ENCODE measurements at regions not wholly inside any gene's neighbourhood (a gene's known extent, or its start where the extent isn't known, plus 50 kb on each side); places are given as distances from the start of the nearest gene placed in this dataset.

DNA sequence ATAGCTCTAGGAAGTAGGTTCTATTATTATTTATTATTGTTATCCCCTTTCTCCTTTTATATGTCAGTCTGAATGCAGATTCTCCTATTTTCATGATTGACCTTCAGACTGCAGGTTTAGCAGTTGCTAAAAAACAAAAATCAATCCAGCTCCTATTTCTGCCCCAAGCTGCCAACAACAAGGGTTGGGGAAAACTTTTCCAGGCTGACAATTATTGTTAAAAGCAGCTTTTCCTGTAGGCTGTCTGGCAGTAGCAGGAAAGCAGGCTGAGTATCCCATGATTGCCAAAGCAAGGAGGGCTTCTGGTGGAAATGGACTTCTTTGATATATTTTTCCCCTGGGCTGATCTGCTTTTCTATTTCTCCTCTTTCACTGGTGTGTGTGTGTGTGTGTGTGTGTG, 78.0 kb upstream of the CTLA4 start:
- FAIRE-seq (no peak), DNase-seq (ENCODE audit: insufficient read length) (no peak)
- TF ChIP-seq POLR2AphosphoS5 (IDR thresholded peaks at IDR 0.05; ENCODE audit: low read depth, low read length) (no peak), POLR2A (IDR thresholded peaks at IDR 0.05; ENCODE audit: low read depth, low read length) (no peak), TAF1 (IDR thresholded peaks at IDR 0.05; ENCODE audit: borderline replicate concordance, low read depth, low read length) (no peak)

DNA sequence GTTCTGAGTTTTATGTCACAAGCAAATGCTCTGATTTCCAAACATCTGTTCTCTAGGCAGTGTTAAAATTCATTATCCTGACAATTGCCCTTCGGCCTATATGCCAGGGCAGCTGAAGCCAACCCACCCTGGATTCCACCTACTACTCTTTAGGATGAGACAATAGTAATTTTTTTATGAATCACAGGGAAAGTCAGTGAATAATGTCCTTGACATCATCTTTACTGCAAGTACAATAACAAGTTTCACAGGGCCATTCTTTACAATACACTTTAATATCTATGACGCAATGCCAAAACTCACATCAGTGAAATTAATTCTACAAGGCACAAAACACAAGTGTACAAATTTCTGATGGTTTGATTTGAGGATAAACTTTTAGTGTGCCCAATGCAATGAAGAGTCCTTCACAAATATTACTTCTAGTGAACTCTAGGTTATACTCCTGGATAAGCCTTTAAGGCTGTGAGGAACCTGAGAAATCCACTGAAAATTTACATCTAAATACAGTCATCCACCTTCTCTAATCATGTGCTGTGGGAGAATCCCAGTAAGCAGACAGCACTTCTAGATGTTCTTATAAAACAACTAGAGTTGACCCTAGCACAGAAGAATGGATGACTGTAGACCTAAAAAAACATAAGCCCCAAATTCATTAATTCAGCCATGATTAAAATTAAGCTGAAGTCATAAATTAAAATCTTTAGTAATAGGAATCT, 77.3 kb upstream of the CTLA4 start:
- DNase-seq (ENCODE audit: insufficient read length), result no peak
- TF ChIP-seq POLR2AphosphoS5 (IDR thresholded peaks at IDR 0.05; ENCODE audit: low read depth, low read length) (no peak), TAF1 (IDR thresholded peaks at IDR 0.05; ENCODE audit: borderline replicate concordance, low read depth, low read length) (no peak), POLR2A (IDR thresholded peaks at IDR 0.05; ENCODE audit: low read depth, low read length) (no peak)
- FAIRE-seq, result no peak

DNA sequence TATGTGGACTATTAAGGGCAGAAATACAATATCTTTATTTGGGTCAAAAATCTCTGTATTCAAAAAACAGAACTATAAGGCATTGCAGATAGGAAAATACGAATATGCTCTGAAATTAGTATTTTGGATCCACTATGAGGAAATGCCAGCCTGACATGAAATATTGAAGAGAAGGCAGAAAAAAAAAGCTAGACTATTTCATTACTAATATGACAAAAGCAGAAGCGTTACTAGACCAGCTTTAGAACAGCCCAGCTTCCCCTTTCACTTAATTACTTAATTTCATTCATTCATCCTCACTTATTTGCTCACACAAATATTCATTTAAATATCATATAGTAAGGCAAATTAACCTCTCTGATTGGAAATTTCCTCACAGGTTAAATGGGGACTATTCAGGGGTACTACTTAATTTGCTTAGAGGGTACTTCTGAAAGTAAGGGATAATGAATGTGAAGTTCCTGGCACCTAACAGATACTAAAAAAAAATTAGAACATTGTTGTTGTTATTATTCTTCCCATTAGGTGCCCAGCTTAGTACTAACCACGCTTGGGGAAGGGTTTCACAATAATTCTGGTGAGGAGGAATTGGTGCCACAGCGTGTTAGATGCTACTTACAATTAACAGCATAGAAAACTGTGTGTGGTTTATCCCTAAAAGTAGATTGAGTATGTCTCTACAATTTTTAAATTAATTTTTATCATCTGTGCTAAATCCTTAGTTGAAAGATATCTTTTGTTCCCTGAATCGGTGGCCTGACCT, 71.1 kb upstream of the CTLA4 start:
- no peak for FAIRE-seq
- no peak for TF ChIP-seq POLR2A (IDR thresholded peaks at IDR 0.05; ENCODE audit: low read depth, low read length)
- no peak for TF ChIP-seq TAF1 (IDR thresholded peaks at IDR 0.05; ENCODE audit: borderline replicate concordance, low read depth, low read length)
- TF ChIP-seq POLR2AphosphoS5 (IDR thresholded peaks at IDR 0.05; ENCODE audit: low read depth, low read length), result no peak

DNA sequence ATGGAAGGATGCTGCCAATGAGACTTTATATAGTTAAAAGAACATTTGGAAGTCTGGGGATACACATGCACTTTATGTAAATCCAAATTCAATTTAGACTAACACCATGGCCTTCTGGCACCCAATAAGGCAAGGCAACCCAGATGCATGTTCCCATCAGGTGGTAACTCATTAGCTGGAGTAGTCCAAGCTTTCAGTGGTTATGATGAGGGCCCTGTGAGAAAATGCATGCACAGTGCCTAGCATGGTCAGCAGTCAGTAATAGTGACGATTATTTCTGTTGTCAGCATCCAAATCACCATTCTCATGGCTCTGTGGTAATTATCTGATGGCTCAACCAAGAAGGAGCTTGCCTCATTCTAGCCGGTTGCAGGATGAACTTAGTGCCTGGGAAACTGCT, 70.3 kb upstream of the CTLA4 start:
- TF ChIP-seq POLR2AphosphoS5 (IDR thresholded peaks at IDR 0.05; ENCODE audit: low read depth, low read length) (no peak), POLR2A (IDR thresholded peaks at IDR 0.05; ENCODE audit: low read depth, low read length) (no peak), TAF1 (IDR thresholded peaks at IDR 0.05; ENCODE audit: borderline replicate concordance, low read depth, low read length) (no peak)
- no peak for DNase-seq (ENCODE audit: insufficient read length)
- FAIRE-seq, result peak; percentile 21

More for the DNA sequence above, 71.1 kb upstream of the CTLA4 start:
- DNase-seq (ENCODE audit: insufficient read length), result no peak

DNA sequence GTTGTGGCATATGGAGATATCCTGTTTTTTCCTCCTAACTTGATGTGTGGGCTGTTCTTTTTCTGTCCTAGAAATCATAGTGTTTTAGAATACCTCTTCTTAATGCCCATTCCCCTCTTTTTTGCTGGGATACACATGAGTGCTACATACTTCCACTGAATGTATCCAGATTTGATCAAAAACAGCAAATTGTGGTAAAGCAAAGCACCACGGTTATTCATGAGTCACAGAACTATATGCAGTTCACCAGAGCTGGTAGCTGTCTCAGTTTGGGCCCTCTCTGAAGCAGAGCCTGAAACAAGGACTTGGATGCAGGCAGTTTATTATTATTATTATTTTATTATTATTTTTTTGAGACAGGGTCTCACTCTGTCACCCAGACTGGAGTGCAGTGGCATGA, 69.9 kb upstream of the CTLA4 start:
- DNase-seq (ENCODE audit: insufficient read length) (no peak), FAIRE-seq (no peak)
- TF ChIP-seq POLR2A (IDR thresholded peaks at IDR 0.05; ENCODE audit: low read depth, low read length), result no peak
- TF ChIP-seq TAF1 (IDR thresholded peaks at IDR 0.05; ENCODE audit: borderline replicate concordance, low read depth, low read length), result no peak
- no peak for TF ChIP-seq POLR2AphosphoS5 (IDR thresholded peaks at IDR 0.05; ENCODE audit: low read depth, low read length)

DNA sequence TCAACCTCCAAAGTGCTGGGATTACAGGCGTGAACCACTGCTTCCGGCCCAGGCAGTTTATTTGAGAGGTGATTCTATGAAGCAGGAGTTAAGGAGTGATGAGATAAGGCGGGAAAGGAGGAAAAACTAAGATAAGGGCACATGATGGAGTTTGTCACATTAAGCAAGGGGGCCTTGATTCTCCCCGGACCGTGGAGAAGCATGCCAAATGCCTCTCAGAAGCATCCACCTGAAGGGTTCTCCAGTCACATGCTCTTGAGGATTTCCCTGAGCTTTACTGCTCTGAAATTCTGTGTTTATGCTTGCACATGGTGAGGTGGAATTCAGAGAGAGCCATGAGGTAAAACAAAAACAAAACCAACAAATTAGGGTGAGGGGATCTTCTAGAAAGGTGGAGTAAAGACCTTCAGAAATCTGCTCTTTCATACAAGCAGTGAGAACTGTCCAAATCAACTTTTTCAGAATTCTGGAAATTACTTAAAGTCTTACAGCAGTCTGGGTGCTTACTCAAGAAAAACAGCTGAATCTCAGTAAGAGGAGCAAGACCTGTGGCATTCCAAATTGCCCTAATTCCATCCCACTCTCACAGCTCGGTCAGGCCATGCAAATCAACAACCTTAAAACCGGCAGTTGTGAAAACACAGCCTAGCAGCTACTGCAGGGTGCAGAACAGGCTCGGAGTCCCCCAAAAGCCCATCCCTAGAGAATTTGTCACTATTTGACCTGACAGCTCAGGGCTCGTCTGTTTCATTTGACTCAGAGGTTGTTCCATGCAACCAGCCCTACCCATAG, 69.1 kb upstream of the CTLA4 start:
- DNase-seq (ENCODE audit: insufficient read length) (no peak), FAIRE-seq (peak; percentile 89)
- TF ChIP-seq TAF1 (IDR thresholded peaks at IDR 0.05; ENCODE audit: borderline replicate concordance, low read depth, low read length), result no peak
- TF ChIP-seq POLR2A (IDR thresholded peaks at IDR 0.05; ENCODE audit: low read depth, low read length), result no peak

DNA sequence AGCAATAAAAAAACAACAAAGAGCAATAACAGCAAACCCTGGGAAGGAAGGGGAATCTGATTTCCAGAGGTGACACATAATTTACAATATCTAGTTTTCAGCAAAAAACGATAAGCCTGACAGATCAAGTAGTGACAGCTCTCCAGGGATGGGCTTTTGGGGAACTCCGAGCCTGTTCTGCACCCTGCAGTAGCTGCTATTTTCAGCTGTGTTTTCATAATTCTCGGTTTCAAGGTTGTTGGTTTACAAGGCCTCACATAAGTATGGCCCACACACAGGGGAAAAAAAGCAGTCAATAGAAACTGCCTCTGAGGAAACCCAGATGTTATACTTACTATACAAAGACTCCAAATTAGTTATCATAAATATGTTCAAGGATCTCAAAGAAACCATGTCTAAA, 67.7 kb upstream of the CTLA4 start:
- TF ChIP-seq POLR2AphosphoS5 (IDR thresholded peaks at IDR 0.05; ENCODE audit: low read depth, low read length) (no peak), POLR2A (IDR thresholded peaks at IDR 0.05; ENCODE audit: low read depth, low read length) (no peak), TAF1 (IDR thresholded peaks at IDR 0.05; ENCODE audit: borderline replicate concordance, low read depth, low read length) (no peak)
- DNase-seq (ENCODE audit: insufficient read length), result no peak
- peak; percentile 89 for FAIRE-seq

DNA sequence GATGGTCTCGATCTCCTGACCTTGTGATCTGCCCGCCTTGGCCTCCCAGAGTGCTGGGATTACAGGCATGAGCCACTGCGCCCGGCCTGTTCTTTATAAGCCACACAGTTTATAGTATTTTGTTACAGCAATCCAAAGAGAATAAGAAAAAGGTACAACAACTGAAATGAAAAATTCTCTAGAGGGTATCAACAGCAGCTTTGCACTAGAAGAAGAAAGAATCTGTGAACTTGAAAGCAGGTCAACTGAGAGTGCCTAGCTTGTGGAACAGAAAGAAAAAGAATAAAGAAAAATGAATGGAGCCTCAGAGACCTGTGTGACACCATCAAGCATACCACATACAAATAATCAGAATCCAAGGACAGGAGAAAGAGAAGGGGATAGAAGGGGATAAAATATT, 66.8 kb upstream of the CTLA4 start:
- DNase-seq (ENCODE audit: insufficient read length), result no peak
- TF ChIP-seq TAF1 (IDR thresholded peaks at IDR 0.05; ENCODE audit: borderline replicate concordance, low read depth, low read length) (no peak), POLR2AphosphoS5 (IDR thresholded peaks at IDR 0.05; ENCODE audit: low read depth, low read length) (no peak), POLR2A (IDR thresholded peaks at IDR 0.05; ENCODE audit: low read depth, low read length) (no peak)
- FAIRE-seq, result no peak

DNA sequence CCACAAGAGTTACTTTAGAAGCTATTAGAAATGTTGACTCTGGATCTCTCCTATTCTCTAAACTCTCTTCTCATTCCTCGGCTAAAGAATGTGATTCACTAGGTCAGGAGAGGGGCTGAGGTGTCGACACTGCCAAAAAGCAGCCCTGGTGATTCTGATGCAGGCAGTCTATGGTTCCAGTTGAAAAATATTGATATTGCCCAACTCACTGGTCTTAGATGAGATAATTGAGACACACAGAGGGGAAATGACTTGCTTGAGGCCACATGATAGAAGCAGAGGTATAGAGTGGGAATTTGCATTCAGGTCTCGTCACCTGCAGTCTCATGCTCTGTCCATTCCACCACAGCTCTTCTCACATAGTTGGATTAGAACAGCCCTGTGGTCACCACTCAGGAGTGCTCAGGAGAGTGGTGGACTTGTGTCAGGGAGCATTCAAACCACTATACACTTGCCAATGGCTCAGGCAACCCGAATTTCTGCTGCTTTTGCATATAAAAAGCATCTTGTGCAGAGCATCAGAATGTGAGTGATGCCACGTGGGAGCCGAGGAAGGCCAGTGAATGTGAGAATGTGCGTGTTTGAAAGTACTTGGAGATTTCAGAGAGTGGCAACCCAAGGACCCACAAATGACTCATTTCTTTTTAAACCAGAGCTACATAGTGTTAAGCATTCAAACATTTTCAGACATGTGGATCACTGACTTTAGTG, 65.1 kb upstream of the CTLA4 start:
- TF ChIP-seq POLR2A (IDR thresholded peaks at IDR 0.05; ENCODE audit: low read depth, low read length) (no peak), POLR2AphosphoS5 (IDR thresholded peaks at IDR 0.05; ENCODE audit: low read depth, low read length) (no peak), TAF1 (IDR thresholded peaks at IDR 0.05; ENCODE audit: borderline replicate concordance, low read depth, low read length) (no peak)
- FAIRE-seq (no peak), DNase-seq (ENCODE audit: insufficient read length) (no peak)

DNA sequence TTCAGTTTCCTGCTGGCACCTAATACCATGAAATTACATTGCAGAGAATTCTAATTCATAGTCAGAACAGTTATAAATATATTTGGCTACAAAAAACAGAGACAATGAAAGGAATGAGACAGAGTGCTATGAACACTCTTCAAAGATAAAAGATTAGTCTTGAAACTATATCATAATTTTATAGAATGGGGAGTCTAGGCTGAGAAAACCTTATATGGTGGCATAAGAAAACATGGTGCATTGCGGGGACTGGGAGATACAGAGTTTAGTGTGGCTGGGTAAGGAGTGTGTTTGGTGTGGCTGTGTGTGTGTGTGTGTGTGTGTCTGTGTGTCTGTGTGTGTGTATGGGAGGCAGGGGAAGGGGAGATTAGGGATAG, 64.5 kb upstream of the CTLA4 start:
- TF ChIP-seq TAF1 (IDR thresholded peaks at IDR 0.05; ENCODE audit: borderline replicate concordance, low read depth, low read length) (no peak), POLR2AphosphoS5 (IDR thresholded peaks at IDR 0.05; ENCODE audit: low read depth, low read length) (no peak), POLR2A (IDR thresholded peaks at IDR 0.05; ENCODE audit: low read depth, low read length) (no peak)
- DNase-seq (ENCODE audit: insufficient read length) (no peak), FAIRE-seq (no peak)

DNA sequence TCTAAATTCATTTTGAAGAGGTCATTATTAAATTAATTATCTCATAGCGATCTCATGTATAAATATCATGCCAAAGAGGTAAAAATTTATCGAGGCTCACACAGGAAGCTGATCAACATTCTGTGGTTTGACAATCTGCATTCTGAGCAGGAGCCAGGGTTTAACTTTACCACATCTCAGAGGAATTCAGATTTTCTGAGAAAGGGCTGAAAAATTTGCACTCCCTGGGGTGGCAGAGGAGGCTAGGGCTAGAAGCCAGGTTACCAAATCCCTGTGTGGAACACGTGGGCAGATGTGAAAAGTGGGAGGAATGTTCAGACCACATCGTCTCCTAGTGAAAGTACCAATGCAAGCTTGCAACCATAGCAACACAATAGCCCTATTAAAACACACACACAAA, 63.5 kb upstream of the CTLA4 start:
- no peak for TF ChIP-seq POLR2AphosphoS5 (IDR thresholded peaks at IDR 0.05; ENCODE audit: low read depth, low read length)
- TF ChIP-seq POLR2A (IDR thresholded peaks at IDR 0.05; ENCODE audit: low read depth, low read length), result no peak
- TF ChIP-seq TAF1 (IDR thresholded peaks at IDR 0.05; ENCODE audit: borderline replicate concordance, low read depth, low read length), result no peak
- DNase-seq (ENCODE audit: insufficient read length), result no peak
- peak; percentile 70 for FAIRE-seq
